H1 (cell line): ENCODE measurements at regions not wholly inside any gene's neighbourhood (a gene's known extent, or its start where the extent isn't known, plus 50 kb on each side); places are given as distances from the start of the nearest gene placed in this dataset.

ENCODE experiments used
- HDAC2 ChIP-seq, 2 experiments: fragments of 300-600 bp in 1 of 2; sonication (generic) in 1 of 2; IDR thresholded peaks; 2 replicates each; pipeline ENCODE4 v1.6.1; 2011 to 2012; ENCODE audit warnings: low read depth in 2 of 2, low read length in 2 of 2, mild to moderate bottlenecking in 2 of 2, moderate library complexity in 2 of 2, borderline replicate concordance in 1 of 2, inconsistent platforms in 1 of 2
- TCF12 ChIP-seq: IDR thresholded peaks from 2 replicates; pipeline ENCODE4 v1.6.1; 2011; ENCODE audit warnings: low read depth, mild to moderate bottlenecking, low read length

DNA sequence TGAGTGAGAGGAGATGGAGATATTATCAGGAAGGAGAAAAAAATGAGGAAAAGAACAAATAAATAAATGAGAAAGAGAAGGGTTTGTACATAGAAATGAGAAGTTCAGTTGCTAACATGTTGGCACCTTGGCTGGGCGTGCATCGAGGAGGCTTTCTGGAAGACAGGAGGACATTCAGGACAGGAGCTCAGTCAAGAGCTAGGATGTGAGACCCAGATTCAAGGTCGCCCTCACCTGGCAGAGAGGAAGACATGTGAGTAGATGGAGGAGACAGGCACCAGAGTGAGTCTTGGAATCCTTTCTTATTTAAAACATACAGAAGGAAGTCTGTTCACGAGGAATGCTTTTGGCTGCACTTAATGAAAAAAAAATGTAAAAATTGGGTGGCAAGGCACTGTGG lies 640.9 kb downstream of the NPHP4 start (continued):
- no peak for TF ChIP-seq HDAC2 (IDR thresholded peaks at IDR 0.05; ENCODE audit: borderline replicate concordance in 1 of 2, low read depth in 2 of 2, low read length in 2 of 2)
- no peak for TF ChIP-seq TCF12
